Uterus (tissue), 2 donors: ENCODE measurements at regions not wholly inside any gene's neighbourhood (a gene's known extent, or its start where the extent isn't known, plus 50 kb on each side); places are given as distances from the start of the nearest gene placed in this dataset.

Source experiments
- POLR2A ChIP-seq, 2 donors: fragments of 450-650 bp; IDR thresholded peaks; one replicate each; pipeline ENCODE4 v1.6.1; 2016; ENCODE audit warnings: antibody characterized with exemption in 2 of 2, mild to moderate bottlenecking in 1 of 2, moderate library complexity in 1 of 2
- TF ChIP-seq, protein P1 (sequence below), 4 experiments: fragments of 200-600 bp in 2 of 4; fragments of 450-650 bp in 2 of 4; sonication (generic) in 2 of 4; IDR thresholded peaks; one replicate each; pipeline ENCODE4 v1.5.1; 2016 to 2019; ENCODE audit warnings: antibody characterized with exemption in 4 of 4, mild to moderate bottlenecking in 2 of 4, moderate library complexity in 1 of 4

DNA sequence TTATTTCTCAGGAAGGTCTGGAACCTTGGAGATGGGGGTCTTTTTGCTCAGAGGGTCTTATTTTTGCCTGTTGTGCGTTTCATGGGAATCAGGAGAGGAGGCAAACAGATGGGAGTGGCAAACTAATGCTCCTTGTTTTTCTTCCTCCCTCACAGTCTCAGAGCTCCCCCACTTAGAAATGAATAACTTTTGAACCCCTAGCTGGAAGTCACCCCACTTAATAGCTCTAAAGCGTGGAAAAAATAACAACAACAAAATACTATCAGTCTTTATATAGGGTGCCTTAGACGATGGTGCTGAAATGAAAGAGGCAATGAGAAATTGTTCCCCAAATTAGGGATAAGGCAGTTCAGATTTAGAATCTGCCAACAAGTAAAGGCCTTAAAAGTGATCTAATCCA is 76.8 kb upstream of the BDNF start:
- TF ChIP-seq, protein P1, sequence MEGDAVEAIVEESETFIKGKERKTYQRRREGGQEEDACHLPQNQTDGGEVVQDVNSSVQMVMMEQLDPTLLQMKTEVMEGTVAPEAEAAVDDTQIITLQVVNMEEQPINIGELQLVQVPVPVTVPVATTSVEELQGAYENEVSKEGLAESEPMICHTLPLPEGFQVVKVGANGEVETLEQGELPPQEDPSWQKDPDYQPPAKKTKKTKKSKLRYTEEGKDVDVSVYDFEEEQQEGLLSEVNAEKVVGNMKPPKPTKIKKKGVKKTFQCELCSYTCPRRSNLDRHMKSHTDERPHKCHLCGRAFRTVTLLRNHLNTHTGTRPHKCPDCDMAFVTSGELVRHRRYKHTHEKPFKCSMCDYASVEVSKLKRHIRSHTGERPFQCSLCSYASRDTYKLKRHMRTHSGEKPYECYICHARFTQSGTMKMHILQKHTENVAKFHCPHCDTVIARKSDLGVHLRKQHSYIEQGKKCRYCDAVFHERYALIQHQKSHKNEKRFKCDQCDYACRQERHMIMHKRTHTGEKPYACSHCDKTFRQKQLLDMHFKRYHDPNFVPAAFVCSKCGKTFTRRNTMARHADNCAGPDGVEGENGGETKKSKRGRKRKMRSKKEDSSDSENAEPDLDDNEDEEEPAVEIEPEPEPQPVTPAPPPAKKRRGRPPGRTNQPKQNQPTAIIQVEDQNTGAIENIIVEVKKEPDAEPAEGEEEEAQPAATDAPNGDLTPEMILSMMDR (IDR thresholded peaks at IDR 0.05): no peak
- TF ChIP-seq POLR2A (IDR thresholded peaks at IDR 0.05): no peak
